Esophagus muscularis mucosa (tissue), 3 donors: ENCODE measurements at regions not wholly inside any gene's neighbourhood (a gene's known extent, or its start where the extent isn't known, plus 50 kb on each side); places are given as distances from the start of the nearest gene placed in this dataset.

Experiments used
- POLR2A ChIP-seq: fragments of 450-650 bp; IDR thresholded peaks from one replicate; pipeline ENCODE4 v1.6.1; 2017; ENCODE audit warnings: antibody characterized with exemption, moderate library complexity, mild to moderate bottlenecking, low read depth
- TF ChIP-seq, protein P1 (sequence below), 3 experiments: fragments of 200-600 bp in 2 of 3; fragments of 450-650 bp in 1 of 3; sonication (generic) in 2 of 3; IDR thresholded peaks; one replicate each; pipeline ENCODE4 v1.5.1; 2017 to 2019; ENCODE audit warnings: antibody characterized with exemption in 3 of 3, mild to moderate bottlenecking in 2 of 3, moderate library complexity in 1 of 3

DNA sequence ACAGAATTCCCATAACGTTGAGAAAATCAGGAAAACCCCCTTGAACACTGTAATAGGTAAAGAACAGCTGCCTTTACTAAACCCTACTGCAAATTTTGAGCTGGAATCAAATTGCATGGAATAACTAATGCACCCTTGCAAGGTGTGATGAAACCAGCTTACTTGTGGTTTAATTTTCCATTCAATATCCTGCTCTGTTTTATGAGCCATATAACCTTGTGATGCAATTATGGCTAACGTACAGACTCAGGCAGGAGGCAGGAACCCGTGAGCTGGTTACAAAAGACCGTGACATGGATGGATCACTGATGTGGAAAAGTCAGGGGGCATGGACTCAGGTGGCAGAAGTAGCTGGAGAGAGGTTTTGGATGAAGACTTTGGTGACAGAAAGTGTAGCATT, 438.6 kb downstream of the COG6 start:
- no peak for TF ChIP-seq POLR2A
- TF ChIP-seq, protein P1, sequence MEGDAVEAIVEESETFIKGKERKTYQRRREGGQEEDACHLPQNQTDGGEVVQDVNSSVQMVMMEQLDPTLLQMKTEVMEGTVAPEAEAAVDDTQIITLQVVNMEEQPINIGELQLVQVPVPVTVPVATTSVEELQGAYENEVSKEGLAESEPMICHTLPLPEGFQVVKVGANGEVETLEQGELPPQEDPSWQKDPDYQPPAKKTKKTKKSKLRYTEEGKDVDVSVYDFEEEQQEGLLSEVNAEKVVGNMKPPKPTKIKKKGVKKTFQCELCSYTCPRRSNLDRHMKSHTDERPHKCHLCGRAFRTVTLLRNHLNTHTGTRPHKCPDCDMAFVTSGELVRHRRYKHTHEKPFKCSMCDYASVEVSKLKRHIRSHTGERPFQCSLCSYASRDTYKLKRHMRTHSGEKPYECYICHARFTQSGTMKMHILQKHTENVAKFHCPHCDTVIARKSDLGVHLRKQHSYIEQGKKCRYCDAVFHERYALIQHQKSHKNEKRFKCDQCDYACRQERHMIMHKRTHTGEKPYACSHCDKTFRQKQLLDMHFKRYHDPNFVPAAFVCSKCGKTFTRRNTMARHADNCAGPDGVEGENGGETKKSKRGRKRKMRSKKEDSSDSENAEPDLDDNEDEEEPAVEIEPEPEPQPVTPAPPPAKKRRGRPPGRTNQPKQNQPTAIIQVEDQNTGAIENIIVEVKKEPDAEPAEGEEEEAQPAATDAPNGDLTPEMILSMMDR (IDR thresholded peaks at IDR 0.05): no peak
